NCI-H345 treated with DMSO at 0.1 percent for 48 hours (cell line): ENCODE measurements at regions not wholly inside any gene's neighbourhood (a gene's known extent, or its start where the extent isn't known, plus 50 kb on each side); places are given as distances from the start of the nearest gene placed in this dataset.
"Not testable (repeated sequence)": the region's sequence is repeated elsewhere in the genome, so short reads cannot be mapped to it uniquely, and the experiment has no call there.

ENCODE experiments used
- DNase-seq: peaks from one replicate; lab custom pipeline; 2025; ENCODE audit not compliant: unreplicated experiment; lab: John Stamatoyannopoulos, UW

GRCh38 chr2:49807689-49808088, 653.4 kb upstream of the FSHR start:
- DNase-seq: no peak

GRCh38 chr2:49804111-49804510, 649.8 kb upstream of the FSHR start:
- no peak for DNase-seq

- DNase-seq: no peak
Measured at GRCh38 chr2:49801898-49802450, 647.7 kb upstream of the FSHR start.

- DNase-seq: no peak
Measured at GRCh38 chr2:49798570-49798969, 644.3 kb upstream of the FSHR start.

- no peak for DNase-seq
Measured at GRCh38 chr2:49796266-49796665, 642.0 kb upstream of the FSHR start.

GRCh38 chr2:49794396-49794795, 640.1 kb upstream of the FSHR start:
- DNase-seq: no peak

- no peak for DNase-seq
Measured at GRCh38 chr2:49788300-49788699, 634.0 kb upstream of the FSHR start.

- DNase-seq: no peak
Measured at GRCh38 chr2:49780949-49781348, 626.6 kb upstream of the FSHR start.

- DNase-seq: no peak
Measured at GRCh38 chr2:49772299-49772970, 618.1 kb upstream of the FSHR start.

- DNase-seq: no peak
Measured at GRCh38 chr2:49770919-49771318, 616.6 kb upstream of the FSHR start.

GRCh38 chr2:49767316-49767715, 613.0 kb upstream of the FSHR start:
- no peak for DNase-seq

GRCh38 chr2:49755777-49756176, 601.5 kb upstream of the FSHR start:
- no peak for DNase-seq

- no peak for DNase-seq
Measured at GRCh38 chr2:49754381-49754780, 600.1 kb upstream of the FSHR start.

- DNase-seq: no peak
Measured at GRCh38 chr2:49753344-49753985, 599.1 kb upstream of the FSHR start.

GRCh38 chr2:49737606-49738005, 583.3 kb upstream of the FSHR start:
- DNase-seq: no peak

- not testable (repeated sequence) for DNase-seq
Measured at GRCh38 chr2:49732924-49733323, 578.6 kb upstream of the FSHR start.

- DNase-seq: no peak
Measured at GRCh38 chr2:49719241-49719640, 564.9 kb upstream of the FSHR start.

GRCh38 chr2:49715597-49715996, 561.3 kb upstream of the FSHR start:
- no peak for DNase-seq

- no peak for DNase-seq
Measured at GRCh38 chr2:49714454-49714853, 560.1 kb upstream of the FSHR start.

GRCh38 chr2:49702740-49703139, 548.4 kb upstream of the FSHR start:
- DNase-seq: no peak

- no peak for DNase-seq
Measured at GRCh38 chr2:49693961-49694360, 539.6 kb upstream of the FSHR start.

- DNase-seq: not testable (repeated sequence)
Measured at GRCh38 chr2:49692022-49692421, 537.7 kb upstream of the FSHR start.

GRCh38 chr2:49687918-49688317, 533.6 kb upstream of the FSHR start:
- peak; percentile 6 for DNase-seq
